HG03575 (cell line): ENCODE measurements at regions not wholly inside any gene's neighbourhood (a gene's known extent, or its start where the extent isn't known, plus 50 kb on each side); places are given as distances from the start of the nearest gene placed in this dataset.

ENCODE experiments used
- ATAC-seq: cut with Tn5 transposase; IDR thresholded peaks from one replicate; pipeline ENCODE4 v1.9.1; 2021; ENCODE audit not compliant: unreplicated experiment, insufficient number of reproducible peaks, low FRiP score; ENCODE audit errors: extremely low read depth

DNA sequence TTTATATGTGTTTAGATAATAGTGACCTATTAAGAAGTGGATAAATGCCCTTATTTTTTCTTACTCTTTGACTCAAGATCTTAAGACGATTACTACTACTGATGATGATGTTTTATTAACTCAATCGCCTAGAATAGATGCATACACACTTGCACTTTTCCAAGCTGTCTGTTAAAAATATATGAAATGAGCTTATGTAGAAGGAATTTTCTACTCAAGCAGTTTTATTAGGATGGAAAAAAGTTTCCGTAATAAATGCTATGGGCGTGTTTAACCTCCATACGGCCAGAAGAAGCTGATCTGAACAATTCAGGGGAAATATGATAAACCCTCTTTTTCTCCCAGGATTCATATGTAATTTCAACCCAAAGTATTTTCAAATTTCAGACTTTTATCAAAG is 455.7 kb upstream of the MPDZ start:
- no peak for ATAC-seq

DNA sequence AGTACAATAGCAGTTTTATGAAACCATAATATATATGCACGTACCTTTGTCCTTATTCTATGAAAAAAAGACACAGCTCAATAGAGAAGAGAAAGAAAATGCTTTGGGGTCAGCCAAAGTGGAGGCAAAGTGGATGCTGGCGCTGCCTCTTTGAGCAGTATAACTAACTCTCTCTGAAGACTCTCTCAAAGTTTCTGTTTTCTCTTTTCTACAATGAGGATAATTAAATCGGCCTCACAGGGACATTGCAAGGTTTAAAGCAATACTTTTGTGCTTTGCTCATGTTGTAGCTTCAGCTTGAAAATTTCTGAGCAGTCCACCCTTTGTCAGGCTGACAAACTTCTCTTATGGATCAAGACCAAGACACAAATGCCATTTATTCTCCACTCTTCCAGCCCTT is 455.1 kb upstream of the MPDZ start:
- no peak for ATAC-seq

DNA sequence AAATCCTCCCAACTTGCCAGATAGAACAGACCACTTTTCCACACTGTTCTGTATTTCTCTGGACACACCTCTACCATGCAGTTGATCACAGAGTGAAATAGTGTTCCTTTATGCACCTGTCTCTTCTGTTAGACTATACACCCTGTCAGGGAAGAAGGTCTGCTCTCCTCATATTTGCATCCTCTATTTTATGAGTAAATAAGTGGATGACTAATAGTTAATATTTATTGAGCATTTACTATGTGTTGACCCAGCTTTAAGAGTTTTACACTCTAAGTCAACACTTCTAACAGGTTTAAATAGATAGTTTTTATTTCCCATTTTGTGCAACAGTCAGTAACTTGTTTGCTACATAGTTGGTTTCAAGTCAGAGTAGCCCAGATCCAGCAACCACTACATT is 452.8 kb upstream of the MPDZ start:
- ATAC-seq, result no peak

GRCh38 chr9:13731637-13732036 is 452.1 kb upstream of the MPDZ start:
- no peak for ATAC-seq

DNA sequence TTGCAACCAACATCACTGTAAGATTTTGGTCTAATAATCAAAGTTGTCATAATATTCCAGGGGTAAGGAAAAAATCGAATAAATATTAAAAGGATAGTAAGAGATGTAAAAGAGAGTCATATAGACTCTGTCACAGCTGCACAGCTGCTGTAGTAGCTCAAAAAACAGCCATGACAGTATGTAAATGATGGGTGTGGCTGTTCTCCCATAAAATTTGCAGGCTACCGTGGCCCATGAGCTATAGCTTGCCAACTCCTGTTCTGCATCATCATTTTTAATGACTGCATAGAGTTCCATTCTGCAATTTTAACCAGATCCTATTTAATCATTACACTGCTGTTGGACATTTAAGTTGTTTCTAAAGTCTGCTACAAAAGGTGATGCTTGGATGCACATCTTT is 450.5 kb upstream of the MPDZ start:
- ATAC-seq, result no peak

GRCh38 chr9:13728917-13729811 is 449.7 kb upstream of the MPDZ start:
- no peak for ATAC-seq

DNA sequence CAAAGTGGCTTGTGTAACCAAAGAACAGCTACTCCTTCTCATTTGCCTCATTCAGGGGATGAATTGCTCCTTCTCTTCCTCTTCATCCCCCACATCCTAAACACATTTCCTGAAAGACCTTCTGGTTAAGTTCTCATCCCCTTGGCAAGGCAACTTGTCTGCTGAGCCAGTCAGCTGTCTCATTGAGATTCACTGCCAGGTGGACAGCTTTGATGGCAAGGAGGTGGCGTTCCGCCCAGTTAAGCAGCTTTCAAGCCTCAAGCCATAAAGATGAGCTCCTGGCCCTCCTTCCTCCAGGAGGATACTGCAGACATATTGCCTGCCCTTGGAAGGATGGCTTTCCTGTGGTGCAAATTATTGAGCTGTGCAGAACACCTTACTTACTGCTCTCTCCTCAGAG is 448.6 kb upstream of the MPDZ start:
- no peak for ATAC-seq

GRCh38 chr9:13726746-13727145 is 447.3 kb upstream of the MPDZ start:
- no peak for ATAC-seq

GRCh38 chr9:13725516-13725915 is 446.0 kb upstream of the MPDZ start:
- no peak for ATAC-seq

DNA sequence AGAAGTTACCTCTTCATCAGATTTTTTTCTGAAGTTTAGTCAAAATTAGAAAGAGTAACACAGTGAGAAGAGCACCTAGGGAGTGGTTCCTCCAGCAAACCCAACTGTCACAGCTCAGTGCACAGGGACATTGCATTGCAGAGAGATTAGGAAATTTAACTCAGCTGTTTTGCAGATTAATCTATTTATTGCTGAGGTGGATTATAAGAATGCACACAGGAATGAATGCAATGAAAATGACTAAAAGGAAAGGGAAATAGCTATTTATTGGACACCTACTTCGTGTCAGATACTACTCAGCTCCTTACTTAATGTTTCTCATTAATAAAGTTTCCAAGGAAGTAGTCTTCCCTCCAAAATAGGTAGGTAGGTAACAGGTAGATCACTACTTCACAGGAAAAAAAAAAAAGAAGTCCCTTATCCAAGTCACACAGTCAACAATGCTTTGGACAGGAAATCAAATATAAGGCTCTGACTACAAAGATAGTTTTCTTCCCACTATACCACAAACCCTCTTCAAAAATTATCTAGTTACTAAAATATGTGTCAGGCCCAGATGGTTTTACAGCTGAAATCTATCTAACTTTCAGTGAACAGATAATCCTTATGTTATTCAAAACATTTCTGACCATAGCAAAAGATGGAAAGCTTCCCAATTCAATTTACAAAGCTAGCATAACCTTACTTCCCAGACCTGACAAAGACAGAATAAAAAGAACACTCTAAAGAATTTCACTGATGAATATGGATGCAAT is 442.2 kb upstream of the MPDZ start:
- no peak for ATAC-seq

DNA sequence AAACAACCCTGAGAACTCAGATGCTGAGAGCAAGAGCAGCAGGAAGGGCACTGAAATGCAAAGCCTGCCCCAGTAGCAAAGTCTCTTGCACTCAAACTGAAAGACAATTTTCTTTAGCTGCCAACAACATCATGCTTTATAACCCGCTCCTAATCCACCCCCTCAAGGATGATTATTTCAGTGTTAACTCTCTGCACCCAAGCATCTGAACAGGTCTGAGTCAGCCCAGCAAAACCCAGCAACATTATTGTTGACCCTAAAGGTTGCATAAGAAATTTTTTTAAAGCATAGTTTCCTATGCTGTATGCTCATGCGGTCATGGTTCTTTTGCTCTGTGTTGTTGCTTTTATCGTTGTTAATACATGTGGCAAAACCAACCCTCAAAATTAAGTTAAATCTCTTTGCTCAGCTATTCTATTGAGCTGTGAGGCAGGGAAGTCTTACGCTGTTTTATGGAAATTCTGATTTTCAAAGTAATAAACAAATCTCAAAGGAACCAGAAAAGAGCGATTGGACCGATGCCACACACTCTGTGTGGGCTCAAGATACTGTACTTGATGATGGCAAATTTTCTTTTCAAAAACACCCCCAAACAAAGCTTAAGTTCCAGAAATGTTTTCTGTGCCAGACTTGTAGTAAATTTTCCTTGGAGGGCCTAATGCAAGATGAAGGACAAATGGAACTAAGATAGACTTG is 440.6 kb upstream of the MPDZ start:
- no peak for ATAC-seq

- ATAC-seq, result no peak
Measured at GRCh38 chr9:13719446-13719845, 440.0 kb upstream of the MPDZ start.

DNA sequence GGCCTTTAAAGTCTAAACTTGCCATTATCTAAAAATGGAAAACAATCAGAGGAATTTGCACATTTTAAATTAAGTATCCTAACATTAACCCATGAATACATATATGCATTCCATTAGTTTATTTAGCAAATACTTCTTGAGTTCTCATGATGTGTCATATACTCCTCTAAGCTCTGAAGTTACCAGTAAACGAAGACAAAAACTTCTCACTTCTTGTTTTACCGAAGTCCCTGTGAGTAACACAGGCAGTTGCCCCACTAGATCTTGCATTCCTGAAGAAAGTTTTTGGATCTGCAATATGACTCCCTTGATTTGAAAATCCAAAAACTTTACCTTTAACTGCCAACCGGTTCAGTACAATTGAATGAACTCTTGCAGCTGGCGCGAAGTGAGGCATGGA is 439.0 kb upstream of the MPDZ start:
- no peak for ATAC-seq

DNA sequence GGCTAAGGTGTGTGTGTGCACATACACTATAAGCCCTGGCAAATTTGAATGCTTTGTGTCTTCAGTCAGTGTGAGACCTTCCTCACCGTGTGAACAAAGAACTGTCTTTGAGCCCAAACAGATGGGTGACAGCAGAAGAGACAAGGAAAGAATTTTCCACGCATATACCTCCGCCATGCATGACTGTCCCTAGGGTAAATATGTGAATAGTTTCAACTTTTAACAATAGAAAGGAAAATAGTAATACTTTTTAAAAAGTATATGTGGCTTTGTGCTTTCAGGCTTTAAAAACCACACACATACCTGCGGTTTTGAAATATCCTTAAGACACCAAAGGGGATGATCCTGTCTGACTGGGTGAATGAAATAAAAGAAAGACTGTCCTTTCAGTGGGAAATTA is 438.6 kb upstream of the MPDZ start:
- ATAC-seq, result no peak

- ATAC-seq, result no peak
Measured at GRCh38 chr9:13717322-13718054, 438.0 kb upstream of the MPDZ start.

GRCh38 chr9:13716601-13717321 is 437.3 kb upstream of the MPDZ start:
- ATAC-seq, result no peak

- ATAC-seq, result no peak
Measured at GRCh38 chr9:13716090-13716489, 436.6 kb upstream of the MPDZ start.

- ATAC-seq, result no peak
Measured at GRCh38 chr9:13715430-13715829, 435.9 kb upstream of the MPDZ start.
